ENCODE measurements at regions not wholly inside any gene's neighbourhood (a gene's known extent, or its start where the extent isn't known, plus 50 kb on each side); places are given as distances from the start of the nearest gene placed in this dataset.

DNA sequence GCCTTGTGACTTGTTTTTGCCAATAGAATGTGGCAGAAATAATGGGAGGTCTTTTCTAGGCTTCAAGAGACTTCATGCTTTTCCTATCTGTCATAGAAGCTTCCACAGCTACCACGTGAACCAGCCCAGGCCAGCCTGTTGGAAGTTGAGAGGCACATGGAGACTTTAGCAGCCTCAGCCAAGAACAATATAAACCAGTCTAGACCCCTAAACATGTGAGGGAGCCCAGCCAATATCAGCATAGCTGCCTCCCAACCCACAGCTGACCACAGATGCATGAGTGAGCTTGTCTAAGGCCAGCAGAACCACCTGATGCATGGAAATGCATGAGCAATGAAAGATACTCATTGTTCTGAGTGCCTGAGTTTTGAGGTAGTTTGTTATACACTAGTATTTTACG, 540.7 kb upstream of the BTBD3 start:
- DNase-seq: no peak

DNA sequence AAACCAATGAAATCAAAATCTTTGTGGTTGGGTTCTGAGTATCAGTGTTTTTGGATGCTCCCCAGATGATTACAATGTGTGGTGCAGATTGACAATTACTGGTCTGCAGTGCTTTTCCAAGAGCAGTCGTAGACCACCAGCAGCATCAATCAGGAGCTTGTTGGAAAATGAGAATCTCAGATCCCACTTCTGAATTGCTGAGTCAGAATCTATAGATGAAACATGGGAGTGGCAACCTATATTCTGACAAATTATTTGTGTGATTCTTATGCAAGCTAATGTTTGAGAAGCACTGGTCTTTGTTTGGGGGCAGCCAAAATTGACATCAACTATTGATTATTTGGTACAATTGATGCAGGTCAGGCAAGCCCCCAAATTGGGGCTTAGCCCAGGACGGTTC, 539.9 kb upstream of the BTBD3 start:
- no peak for DNase-seq

DNA sequence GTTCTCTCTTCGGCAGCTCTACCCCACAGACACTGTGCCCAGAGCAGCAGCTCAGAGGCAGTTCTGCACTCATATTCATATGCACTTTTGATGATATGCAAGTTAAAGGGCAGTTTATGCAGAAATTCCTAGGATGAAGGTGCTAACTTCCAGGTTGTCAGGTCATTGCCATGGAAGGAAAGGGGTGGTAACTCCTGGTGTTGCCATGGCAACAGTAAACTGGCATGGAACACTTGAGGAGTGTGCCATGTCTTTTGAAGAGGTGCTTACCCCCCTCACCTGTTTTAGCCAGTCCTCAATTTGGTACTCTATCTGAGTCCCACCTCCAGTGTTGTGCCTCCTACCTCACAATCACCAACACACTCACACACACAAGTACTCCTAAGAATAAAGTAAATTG, 539.4 kb upstream of the BTBD3 start:
- DNase-seq: no peak

DNA sequence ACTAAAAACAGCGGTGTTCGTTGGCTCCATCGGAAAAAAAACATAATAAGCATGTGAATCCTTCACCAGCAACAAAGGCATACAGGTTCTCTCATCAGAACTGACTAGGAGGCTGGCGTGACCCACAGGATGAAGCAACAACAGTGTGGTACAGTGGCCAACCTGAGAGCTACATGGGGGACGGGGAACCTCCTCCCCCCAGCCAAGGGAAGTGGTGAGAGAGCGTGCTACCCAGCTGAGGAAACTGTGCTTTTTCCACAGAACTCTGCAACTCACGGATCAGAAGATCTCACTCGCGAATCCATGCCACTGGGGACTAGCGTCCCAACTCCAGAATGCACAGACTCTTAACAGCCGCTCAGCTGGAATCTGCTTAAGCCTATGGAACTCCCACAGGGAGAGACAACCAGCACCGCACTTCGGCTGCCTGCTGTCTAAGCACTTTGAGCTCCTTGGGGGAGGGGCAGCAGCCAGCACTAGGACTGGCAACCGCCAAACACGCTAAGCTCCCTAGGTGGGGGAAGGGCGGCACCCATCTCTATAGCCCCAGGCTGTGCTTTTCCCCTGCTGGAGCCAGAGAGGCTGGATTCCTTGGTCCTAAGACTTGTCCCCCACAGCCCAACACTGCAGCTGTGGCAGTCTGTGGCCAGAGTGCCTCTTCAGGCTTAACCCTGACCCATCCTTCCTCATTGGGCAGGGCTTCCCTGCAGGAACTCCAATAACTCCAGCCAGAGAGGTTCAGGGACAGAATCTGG, 538.3 kb upstream of the BTBD3 start:
- DNase-seq: peak; percentile 73

DNA sequence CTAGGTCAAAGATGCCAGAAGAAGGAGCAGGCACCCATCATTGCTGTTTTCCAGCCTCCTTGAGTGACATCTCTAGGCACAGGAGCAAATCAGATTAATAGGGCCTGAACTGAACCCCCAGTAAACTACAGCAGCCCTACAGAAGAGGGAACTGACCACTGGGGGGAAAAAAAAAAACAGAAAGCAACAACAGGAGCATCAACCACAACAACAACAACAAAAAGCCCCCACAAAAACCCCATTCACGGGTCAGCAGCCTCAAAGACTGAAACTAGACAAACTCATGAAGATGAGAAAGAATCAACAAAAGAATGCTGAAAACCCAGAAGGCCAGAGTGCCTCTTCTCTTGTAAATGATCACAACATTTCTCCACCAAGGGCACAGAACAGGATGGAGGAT, 537.4 kb upstream of the BTBD3 start:
- no peak for DNase-seq

DNA sequence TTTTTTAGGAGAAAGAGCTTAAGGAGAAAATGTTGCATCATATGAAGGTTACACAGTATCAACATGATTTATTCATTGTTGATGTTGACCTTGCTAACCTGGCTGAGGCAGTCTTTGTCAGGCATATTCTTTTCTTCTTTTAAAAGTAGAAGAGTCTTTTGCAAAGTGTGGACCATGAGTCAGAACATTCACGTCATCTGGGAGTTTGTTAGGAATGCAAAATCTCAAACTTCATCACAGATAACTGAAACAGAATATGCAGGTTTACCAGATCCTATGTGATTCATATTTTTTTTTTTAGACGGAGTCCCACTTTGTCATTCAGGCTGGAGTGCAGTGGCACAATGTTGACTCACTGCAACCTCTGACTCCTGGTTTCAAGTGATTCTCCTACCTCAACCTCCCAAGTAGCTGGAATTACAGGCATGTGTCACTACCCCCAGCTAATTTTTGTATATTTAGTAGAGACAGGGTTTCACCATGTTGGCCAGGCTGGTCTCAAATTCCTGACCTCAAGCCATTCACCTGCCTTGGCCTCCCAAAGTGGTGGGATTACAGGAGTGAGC, 530.4 kb upstream of the BTBD3 start:
- no peak for DNase-seq

DNA sequence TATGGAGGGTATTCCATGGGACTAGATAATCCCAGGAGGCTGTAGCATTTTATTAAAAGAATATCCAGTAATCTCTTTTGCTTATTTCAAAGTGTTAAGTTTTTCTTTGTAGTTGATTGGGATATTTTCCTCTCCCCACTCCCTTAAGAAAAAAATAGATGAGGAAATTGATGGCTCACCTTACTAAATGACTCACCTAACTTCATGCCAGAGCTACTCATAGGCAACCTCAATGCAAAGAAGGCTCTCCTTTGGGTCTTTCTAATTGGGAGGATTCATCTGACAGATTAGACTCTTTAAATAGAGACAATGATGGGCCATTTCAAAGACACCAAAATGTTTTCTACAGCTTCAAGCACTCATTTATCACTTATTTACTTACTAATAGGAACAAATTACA, 528.5 kb upstream of the BTBD3 start:
- DNase-seq: no peak

DNA sequence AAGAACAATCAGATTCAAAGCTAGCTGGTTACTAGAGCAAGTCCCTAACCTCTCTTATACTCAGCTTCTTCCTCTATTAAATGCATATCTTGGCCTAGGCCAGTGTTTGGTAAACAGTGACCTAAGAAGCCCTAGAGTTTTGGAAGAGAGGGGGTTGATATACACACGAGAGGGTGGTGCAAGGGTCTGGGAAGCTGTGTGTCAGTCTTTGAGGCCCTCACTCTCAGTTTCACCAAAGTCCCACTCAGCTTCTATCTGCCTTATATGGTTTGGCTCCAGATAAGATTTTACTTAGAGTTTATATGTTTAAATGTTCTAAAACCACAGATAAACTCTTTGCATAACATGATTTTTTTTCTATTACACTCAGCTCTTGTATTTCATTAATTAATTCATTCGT, 526.1 kb upstream of the BTBD3 start:
- DNase-seq: no peak

DNA sequence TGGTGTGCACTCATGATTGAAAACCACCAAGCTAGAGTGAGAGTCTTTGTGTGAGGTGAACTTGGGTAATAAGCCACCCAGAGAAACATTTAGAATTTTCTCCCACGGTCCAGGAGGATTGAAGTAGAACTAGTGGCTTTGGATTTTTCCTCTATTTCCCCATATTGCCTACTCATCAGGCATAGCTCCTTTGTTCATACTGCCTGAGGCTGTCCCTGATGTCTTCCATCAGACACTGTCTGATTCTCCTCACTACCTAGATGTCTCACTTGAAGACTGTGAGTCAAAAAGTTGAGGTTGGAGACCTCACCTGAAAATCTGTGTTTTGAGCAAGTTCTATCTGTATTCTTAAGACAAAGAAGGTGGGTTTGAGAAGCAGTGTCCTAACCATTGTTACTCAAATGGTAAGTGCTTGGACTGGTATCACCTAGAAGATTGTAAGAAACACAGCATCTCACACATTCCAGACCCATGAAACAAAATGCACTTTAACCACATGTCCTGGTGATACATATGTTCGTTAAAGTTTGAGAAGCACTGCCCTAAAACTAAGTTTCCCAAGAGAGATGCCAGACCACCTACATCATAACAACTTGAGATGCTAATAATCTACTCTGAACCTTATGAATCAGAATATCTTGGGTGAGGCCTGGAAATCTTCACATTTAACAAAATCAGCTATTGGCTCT, 523.4 kb upstream of the BTBD3 start:
- no peak for DNase-seq

DNA sequence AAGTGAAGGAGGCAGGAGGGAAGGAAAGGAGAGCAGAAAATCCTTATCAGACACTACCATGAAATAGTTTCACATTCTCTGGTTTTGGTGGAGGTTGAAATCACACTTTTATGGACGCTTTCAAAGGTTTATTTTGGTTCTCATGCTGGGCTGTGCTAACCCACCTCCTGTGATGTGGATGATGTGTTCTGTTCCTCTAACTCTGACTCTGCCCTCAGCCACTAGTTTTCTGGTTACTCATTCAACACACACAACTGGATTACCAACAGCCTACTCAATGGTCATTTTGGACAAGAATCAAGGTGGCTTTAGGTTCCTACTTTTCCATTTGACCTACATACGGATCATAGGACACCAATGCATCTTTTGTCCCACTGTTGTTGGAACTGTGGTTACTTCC, 522.1 kb upstream of the BTBD3 start:
- no peak for DNase-seq

DNA sequence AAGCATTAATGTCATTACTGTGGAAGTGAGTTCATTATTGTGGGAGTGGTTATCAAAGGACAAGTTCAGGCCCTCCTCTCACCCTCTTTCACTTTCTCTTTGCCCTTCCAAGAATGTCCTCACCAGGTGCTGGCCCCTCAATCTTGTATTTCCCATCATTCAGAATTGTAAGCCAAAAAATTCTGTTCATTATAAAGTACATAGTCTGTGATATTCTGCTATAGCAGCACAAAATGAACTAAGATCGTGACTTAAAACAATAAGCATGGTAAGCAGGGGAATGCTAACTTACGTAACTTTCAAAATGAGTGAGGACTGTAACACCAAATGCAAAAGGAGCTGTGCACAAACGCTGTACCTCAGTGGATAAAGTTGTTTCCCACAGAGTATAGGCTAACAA, 515.7 kb upstream of the BTBD3 start:
- no peak for DNase-seq

DNA sequence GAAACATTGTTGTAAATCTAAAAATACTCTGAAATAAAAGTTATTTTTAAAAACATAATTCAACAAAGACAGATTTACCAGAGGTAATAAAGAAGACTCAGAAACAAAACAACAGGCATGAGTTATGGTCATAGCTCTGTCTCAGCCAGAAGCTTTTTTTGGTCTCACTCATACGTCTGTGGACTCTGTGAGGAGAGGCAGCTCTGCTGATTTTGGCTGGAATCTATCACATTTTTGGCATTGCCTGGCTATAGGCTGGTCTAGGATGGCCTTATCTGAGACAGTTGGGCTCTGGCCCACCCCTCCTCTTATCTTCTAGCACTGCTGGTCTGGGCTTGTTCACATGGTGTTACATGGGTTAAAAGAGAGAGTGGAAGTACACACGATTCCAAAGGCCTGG, 514.0 kb upstream of the BTBD3 start:
- DNase-seq: no peak

DNA sequence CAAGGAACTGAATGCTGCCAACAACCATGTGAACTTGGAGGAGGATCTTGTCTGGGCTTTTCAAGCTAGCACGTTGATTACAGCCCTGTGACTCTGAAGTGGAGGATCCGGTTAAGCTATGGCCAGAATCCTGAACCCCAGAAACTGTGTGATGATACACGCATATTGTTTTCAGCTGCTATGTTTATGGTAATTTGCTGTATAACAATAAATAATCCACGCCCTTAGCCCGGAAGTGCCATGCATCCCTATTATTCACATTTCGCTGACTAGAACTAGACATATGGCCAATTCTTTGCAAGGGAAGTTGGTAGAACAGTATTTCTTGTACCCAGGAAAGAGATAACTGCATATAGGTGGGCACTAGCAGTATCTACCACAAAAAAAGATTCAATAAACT, 510.8 kb upstream of the BTBD3 start:
- DNase-seq: no peak

DNA sequence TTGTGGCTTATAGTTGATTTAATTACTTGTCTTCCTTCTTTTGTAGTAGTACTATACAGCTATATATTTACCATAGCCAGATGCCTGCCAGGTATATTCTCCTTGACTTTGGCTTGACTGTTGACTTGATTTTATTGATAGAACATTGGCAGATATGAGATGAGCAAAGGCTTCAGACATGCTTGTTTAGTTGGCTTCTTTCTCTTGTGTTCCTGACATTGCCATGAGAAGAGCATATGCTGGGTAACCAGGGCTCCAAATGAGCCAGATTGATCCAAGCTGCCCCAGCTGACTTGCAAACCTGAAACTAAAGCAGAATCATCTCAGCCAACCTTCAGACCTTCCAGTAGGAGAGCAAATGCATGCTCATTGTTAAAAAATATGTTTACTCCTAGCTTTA, 508.1 kb upstream of the BTBD3 start:
- DNase-seq: no peak

DNA sequence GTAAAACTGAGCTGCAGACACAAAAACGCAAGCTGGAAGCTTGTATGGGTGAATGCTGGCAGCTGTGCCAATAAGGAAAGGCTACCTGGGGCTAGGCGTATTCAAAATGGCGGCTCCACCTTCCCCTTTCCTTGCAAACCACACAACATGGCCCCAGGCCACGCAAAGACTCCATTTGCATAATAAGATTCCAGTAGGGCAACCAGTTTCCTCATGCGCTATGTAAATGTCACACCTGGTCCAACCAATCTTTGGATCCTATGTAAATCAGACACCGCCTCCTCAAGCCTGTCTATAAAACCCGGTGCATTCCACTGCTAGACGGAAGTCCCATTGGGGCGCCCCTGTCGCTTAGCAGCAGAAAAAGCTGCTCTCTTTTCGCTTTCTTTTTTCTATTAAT, 505.9 kb upstream of the BTBD3 start:
- DNase-seq: no peak

DNA sequence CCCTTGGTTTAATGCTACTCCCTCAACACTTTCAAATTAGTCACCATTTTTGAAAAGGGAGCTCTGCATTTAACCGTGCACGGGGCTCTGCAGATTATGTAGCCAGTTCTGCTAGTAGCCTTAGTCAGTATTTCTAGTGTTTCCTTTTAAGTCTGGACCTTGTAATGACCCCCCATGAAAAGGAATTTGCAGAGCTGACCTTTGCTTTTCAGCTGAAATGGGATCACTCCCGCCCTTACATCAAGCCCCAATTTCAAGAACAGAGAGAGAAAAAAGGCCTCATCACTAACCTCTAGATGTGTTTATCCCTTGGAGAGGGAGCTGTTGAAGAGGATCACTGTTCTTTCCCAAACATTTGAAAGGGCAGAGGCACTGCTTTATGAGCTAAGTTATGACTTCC, 490.7 kb upstream of the BTBD3 start:
- no peak for DNase-seq

DNA sequence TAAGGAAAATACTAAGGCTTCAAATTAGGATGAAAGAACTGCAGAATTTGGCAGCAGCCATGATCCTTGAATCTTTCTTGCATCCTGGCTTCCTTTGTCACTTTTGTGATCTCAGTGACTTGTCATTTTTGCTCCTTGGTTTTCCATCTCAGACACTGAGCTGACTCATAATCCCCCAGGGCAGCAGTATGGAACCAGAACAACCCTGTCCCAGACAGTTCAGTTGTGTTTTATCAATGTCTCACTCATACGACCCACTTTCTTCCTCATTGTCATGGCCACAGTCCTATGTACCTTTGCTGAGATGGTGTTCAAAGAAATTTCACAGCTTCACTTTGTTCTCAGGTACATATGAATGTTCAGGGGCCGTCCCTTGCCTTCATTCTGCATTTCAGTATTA, 488.5 kb upstream of the BTBD3 start:
- no peak for DNase-seq

DNA sequence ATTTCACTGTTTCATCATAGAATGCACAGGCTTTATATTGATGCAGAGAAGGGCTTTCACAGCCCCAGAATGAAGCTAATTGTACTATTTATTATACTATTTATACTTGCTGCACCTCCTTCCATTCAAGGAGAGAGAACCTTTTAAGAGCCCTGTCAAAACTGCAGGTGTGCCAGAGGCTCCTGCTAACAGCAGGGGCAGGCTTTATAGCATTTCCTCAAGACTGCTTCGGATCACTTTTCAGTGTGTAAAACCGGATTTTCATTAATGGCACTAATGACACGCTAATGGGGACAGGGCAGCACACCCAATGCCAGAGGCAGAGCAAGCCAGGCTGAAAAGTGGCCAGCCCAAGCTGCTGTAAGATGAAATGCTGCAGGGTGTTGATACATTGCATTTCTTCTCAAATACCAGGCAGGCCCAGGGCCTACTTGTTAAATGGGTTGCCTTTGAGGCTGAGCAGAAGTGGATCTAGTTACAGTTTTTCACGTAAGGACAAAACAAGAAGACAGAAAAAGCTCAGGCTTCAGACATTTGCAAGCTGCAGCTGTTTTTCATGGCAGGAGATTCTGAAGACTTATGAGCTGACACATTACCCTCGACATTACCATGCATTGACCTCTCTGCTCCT, 487.7 kb upstream of the BTBD3 start:
- no peak for DNase-seq

DNA sequence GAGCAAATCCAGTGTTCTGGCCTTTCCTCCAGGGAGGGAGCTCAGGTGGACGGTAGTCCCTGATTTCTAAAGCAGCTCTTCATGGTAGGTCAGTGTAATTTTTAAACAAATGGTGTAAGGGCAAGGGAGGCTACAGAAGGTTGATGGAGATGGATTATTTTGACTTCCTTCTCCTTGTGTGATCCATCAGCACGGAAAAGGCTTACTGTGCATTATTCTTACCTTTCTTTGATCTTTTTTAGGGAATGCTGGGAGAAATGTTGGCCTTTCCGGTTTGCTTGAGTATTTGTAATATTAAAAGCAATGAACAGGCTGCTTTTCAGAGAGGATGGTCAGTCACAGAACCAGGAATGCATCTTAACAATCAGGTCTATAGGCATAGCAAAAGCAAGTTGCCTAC, 487.0 kb upstream of the BTBD3 start:
- DNase-seq: no peak

DNA sequence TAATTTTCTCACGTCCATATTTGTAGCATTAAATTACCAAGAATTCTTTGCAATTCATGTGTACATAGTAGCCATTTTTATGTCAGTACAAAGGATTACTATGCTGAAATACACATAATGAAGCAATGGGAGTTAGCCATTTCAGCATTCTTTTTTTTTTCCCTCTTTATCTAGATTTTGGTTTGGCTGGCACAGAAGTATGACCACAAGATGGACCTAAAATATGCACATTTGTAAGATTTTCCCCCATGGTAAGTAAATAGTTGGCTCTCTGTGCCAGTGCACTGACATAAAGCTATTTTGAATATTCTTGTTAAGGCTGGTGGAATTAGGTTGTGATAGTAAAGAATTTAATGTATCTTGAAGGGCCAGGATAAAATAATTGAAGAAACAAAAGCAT, 486.1 kb upstream of the BTBD3 start:
- DNase-seq: no peak

DNA sequence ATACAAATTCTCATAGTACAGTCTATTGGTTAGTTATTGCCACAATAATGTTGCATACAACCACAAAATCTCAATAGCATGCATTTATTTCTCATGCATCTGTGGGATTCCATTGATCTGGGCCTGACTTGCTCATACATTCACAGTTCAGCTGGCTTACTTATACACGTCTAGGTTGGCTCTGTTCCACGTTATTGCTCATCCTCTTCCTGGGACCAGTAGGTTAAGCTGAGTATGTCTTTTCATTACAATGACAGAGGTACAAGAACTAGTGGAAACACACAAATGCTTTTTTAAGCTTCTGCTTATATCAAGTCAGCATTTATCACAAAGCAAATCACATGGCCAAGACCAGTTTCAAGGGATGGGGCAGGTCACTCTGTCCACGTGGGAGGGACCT, 485.3 kb upstream of the BTBD3 start:
- DNase-seq: no peak

DNA sequence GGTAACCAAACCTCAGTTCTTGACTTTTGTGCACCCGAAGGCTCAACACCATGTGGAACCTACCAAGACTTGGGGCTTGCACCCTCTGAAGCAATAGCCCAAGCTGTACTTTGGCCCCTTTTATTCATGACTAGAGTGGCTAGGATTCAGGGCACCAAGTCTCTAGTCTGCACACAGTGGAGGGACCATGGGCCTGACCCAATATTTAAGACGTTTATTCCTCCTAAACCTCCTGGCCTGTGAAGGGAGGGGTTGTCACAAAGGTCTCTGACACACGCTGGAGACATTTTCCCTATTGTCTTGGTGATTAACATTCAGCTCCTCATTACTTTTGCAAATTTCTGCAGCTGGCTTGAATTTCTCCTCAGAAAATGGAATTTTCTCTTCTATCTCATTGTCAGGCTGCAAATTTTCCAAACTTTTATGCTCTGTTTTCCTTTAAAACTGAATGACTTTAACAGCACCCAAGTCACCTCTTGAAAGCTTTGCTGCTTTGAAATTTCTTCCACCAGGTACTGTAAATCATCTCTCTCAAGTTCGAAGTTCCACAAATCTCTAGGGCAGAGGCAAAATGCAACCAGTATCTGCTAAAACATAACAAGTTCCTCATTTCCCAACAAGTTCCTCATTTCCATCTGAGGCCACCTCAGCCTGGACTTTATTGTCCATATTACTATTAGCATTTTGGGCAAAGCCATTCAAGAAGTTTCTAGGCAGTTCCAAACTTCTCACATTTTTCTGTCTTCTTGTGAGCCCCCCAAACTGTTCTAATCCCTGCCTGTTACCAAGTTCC, 481.4 kb upstream of the BTBD3 start:
- DNase-seq: peak; percentile 84

DNA sequence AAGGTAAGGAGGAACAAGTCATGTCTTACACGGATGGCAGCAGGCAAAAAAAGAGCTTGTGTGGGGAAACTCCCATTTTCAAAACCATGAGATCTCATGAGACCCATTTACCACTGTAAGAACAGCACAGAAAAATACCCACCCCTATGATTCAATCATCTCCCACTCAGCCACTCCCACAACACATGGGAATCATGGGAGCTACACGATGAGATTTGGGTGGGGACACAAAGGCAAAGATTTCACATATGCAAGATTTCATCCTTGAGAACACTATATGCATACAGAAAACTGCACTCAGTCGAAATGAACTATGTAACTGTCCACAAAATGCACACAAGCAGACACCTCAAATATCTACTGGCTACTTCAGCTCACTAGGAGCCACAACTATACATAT, 480.6 kb upstream of the BTBD3 start:
- no peak for DNase-seq
